NCI-H748 (cell line): ENCODE measurements at regions not wholly inside any gene's neighbourhood (a gene's known extent, or its start where the extent isn't known, plus 50 kb on each side); places are given as distances from the start of the nearest gene placed in this dataset.
A peak's percentile ranks its signal among the peaks of the same experiment; 100 is the strongest.

Source experiments
- DNase-seq: peaks from one replicate; lab custom pipeline; 2025; ENCODE audit not compliant: unreplicated experiment; lab: John Stamatoyannopoulos, UW

- no peak for DNase-seq
Measured at GRCh38 chr7:136807598-136807997, 60.9 kb upstream of the CHRM2 start.

DNA sequence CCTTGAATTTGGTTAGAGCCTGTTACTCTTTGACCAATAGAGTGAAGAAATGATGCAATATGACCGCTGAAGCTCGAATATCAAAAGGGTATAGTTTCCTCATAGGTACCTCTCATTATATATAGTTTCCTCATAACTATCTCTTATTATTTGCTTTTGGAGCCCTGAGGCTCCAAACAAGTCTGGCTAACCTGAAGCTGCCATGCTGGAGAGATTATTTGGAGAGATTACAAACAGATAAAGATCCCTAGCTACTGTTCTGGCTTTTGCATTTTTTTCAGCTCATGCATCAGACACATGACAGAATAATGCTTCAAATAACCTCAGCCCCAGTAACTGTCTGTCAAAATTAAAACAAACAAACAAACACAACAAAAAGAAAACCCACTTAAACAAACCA is 65.4 kb upstream of the CHRM2 start:
- no peak for DNase-seq

DNA sequence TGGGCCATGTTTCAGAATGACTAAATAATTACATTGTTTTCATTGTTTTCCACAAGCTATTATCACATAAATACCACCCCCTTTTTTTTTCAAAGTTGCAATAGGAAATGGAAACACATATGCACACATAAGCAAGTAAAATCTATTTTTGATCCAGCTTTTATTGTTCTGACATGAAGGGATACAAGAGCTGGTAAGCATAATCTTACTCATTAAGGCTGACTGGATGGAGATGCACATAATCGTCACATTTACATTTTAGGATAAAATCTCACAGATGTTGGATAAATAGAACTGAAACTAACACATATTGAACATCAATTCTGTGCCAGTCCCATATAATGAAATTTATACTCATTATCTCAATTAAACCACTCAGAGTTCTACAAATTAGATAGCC is 84.5 kb upstream of the CHRM2 start:
- no peak for DNase-seq

DNA sequence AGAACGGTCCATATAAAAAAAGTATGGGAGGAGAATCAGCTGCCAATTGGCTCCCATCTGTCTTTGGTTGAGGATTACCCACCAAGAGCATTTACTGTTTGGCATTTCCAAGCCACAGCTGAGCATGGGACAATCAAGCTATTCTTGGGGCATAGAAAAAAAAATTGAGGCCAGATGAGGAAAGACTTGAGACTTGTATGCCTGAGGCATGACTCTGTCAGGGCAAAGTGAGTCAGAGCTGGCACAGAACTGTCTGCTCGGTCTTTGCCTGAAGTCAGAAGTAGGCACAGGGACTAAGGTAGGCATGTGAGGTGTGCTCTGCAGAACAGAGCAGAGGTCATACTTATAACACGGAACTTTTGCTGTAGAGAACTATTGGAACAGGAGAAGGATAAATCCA is 126.5 kb upstream of the CHRM2 start:
- no peak for DNase-seq

- DNase-seq = no peak
Measured at GRCh38 chr7:136728945-136729344, 139.5 kb upstream of the CHRM2 start.

DNA sequence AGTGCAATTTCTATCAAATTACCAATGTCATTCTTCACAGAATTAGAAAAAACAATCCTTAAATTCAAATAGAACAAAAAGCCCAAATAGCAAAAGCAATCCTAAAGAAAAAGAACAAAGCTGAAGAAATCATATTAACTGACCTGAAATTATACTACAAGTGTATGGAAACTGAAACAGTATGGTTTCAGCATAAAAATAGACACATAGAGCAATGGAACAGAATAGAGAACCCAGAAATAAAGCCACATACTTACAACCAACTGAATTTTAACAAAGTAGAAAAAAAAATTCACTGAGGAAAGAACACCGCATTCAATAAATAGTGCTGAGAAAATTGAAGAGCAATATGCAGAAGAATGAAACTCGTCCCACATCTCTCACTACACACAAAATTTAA is 142.0 kb upstream of the CHRM2 start:
- DNase-seq = no peak

DNA sequence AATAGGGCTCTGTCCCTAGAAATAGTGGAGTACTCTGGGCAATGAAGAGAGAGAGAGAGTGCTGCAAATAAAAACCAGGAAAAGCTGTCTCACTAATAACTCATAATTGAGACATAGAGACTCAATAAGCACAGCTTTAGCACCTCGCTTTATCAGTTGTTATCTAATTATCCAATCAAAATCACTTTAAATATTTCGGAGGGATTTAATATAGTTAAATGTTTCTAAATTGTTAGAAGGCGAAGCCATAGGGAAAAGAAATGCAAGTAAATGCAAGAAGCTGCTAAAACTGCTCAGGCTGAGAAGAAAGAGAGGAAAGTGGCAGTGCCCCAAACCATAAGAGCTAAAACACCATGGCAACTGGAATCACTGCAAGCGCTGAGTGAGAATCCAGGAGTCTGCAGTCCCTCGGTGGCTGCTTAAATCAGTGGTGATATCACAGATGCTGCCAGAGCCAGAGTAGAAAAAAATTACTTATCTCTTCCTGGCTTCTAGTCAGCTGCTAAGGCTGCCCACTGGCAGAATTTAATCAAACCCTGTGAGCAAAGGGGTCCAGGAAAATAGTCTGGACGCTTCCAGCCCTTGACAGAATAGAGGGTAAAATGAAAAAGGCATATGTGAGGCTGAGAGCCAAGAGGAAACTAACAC is 150.4 kb upstream of the CHRM2 start:
- peak; percentile 23 for DNase-seq

DNA sequence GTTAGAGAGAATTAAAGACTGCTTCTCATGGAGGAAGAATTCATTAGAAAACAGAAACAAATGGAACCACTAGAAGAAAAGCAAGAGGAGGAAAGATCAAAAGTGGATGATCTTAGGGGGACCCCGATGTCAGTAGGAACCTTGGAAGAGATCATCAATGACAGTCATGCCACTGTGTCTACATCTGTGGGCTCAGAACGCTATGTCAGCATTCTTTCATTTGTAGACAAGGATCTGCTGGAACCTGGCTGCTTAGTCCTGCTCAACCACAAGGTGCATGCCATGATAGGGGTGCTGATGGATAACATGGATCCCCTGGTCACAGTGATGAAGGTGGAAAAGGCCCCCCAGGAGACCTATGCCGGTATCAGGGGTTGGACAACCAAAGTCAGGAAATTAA is 154.4 kb upstream of the CHRM2 start:
- DNase-seq = no peak

DNA sequence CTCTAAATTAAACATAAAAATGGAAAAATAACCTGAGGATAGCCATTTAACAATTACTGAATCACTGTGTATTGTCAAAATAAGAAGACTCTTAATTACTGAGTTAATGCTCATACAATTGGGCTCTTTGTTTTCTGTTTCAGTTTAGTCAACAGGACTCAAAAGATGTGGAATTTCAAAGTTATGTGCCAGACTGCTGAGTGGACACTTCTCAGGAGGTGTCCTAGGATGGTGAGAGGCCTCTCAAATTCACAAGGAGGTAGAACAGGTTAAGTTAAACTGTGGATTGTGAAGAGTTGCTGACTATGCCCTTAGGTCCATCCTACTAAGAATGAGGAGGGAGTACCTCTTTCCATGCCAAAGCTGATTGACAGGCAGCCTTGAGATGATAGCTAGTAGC is 157.7 kb upstream of the CHRM2 start:
- DNase-seq = no peak

- DNase-seq = no peak
Measured at GRCh38 chr7:136709876-136710275, 158.6 kb upstream of the CHRM2 start.

DNA sequence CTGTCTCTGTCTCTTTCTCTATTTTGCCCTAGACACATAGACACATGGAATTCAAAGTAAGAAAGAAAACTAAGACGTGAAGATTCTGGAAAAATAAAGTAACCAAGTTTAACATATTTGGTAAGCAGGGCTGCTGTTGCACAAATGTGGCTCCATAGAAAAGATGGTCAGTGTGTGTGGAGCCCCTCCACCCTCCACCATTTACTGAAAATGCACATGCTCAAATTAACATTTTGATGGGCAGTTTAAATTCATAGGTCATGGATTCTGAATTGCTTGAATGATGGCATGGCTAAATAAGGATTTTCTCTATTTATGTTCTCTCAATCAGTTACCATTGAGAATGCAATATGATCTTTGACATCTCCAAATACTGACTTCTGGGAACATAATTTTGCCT is 165.5 kb upstream of the CHRM2 start:
- no peak for DNase-seq

DNA sequence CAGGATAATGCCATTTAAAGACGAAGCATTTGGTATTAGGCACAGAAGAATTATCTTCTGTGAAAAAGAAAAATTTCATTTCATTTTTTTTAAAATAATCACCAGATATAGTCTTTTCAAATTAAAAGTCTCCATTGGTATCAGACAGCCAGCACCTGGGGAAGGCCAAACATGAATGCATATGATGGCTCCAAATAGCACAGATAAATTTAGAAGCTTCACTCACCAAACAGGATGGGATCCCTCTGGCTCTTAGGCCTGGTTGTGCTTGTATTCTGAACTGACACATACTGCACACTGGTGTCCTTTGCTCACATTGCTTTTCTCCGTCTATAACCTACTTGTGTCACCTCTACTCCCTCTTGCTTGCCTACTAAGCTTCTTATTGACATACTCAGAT is 169.5 kb upstream of the CHRM2 start:
- DNase-seq = no peak

DNA sequence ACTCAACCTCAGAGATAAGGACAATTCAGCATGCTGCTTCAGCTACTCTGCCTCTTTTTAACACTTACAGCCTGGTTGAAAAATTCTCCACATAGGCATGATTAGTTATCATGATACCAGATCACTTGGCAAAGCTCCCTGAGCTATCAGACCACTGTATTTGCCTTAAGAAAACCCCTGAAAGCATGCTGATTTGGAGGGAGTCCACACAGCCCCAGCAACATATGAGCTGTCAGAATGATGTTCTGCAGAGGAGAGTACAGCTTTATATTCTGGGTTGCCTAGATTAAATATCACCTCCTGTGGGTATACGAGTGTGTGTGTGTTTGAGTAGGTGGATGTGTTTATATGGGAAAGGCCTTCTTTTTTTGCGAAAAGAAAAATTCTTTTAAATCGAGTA is 170.2 kb upstream of the CHRM2 start:
- no peak for DNase-seq

GRCh38 chr7:136697271-136697670 is 171.2 kb upstream of the CHRM2 start:
- DNase-seq = no peak

DNA sequence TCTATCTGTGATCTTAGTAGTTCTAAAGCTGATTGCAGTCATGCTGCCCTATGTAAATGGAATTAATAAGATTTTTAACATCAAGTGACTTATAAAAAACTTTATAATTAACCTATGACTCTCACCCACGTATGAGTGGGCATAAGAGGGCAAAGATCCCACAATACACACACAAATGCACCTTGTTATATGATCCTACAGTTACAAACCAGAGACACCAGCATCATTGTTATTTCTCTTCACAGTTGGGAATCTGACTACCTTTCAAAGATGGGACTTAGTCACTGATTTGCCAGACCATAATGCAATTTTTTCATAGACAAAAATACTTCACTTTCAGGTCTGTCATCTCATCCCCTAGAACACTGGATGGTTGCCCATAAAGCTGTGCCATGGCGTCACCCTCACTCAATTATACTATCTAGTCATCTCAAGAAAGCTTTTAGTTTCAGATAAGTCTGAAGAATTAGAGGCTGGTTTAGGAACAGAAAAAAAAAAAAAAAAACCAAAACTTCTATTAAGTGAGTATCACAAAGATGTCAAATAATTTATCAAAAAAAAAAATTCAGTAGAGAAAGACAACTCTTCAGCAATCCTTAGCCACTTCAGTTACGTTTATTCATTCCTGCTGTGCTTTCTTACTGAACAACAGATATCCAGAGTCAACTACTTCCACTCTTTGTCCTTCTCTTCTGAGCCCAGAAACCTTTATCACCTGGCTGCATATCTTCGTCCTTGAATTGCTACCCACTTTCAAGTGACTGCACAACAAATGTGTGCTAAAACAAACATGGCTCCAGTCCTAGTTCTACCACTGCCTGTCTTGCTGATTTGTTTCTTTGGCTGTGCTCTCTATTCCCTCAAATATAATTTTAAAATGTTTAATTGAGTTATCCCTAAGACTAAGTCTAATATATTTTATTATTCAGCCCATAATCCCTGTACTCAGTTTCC is 175.0 kb upstream of the CHRM2 start:
- DNase-seq = no peak

- DNase-seq = no peak
Measured at GRCh38 chr7:136692221-136692620, 176.2 kb upstream of the CHRM2 start.

- no peak for DNase-seq
Measured at GRCh38 chr7:136688601-136689000, 179.9 kb upstream of the CHRM2 start.

DNA sequence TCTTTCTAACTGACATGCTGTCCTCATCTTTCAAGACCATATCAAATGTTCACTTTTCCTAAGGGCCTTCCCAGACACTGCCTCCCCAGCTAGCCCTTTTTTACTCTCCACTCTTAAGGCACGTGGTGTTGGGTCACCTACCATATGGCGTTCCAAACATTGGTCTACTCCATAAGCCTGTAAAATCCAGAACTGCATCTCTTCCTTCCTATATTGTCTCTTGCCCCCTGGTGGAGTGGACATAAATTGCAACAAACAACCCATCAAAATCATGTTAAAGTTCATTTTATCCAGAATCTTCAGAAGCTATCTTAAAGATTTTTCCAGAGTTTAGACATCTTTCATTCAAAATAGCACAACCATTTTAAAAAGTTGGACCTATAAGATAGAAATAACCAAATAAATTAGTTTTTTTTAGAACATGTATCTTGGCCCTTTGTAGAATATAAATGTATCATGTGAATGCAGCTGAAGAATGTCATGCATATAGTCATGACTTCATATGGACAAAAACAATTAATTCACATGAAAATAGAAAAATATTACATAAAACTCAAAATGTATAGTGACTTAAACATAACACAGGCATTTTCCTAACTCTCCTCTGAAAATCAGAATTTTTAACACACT is 180.6 kb upstream of the CHRM2 start:
- DNase-seq = peak; percentile 61

DNA sequence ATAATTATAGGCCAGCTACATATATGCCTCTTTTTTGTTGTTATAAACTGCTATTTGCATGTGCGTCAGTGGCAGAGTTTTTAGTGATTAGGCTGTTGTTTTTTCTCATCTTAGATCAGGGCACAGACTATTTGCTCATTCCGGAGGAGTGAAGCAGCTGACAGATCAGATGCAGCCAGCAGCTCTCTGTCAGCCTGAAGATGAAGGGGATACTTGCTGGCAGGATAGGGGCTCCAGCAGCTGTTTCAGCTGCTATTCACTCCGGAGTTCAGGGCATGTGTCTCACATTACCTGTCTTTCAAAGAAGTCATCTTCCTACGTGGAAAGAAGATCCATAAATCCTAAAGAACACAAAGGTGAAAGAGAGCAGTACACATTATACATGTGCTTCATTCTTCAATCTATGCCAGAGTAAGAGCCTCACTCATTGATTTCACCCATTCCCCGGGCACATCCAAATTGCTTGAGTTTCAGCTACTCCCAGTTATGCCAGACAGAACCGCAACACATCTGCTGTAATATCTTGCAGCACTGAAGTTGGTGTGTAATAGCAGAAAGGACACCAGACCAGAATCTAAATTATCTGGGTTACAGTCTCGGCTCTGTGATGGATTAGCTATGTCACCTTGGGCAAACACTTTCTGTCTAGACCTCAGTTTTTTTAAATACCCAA is 182.8 kb upstream of the CHRM2 start:
- no peak for DNase-seq

- peak; percentile 57 for DNase-seq
Measured at GRCh38 chr7:136677471-136678365, 190.7 kb upstream of the CHRM2 start.
